Retinal pigment epithelial cell (primary cell): ENCODE measurements at regions not wholly inside any gene's neighbourhood (a gene's known extent, or its start where the extent isn't known, plus 50 kb on each side); places are given as distances from the start of the nearest gene placed in this dataset.

Experiments used
- DNase-seq: peaks from one replicate; pipeline ENCODE4 v3.0.0-alpha.2; 2010; ENCODE audit warnings: low read depth
- H3K4me3 ChIP-seq: 2 replicates; pipeline ENCODE4 v1.5.1; 2011; ENCODE audit warnings: mild to moderate bottlenecking, low read length, control low read depth, moderate library complexity
- TF ChIP-seq, protein P1 (sequence below): conservative IDR thresholded peaks from 2 replicates; pipeline ENCODE4 v1.5.1; 2011; ENCODE audit warnings: low read depth, low read length, control low read depth, inconsistent platforms

- DNase-seq = no peak
- H3K4me3 ChIP-seq = no peak overlapping the region
- TF ChIP-seq, protein P1, sequence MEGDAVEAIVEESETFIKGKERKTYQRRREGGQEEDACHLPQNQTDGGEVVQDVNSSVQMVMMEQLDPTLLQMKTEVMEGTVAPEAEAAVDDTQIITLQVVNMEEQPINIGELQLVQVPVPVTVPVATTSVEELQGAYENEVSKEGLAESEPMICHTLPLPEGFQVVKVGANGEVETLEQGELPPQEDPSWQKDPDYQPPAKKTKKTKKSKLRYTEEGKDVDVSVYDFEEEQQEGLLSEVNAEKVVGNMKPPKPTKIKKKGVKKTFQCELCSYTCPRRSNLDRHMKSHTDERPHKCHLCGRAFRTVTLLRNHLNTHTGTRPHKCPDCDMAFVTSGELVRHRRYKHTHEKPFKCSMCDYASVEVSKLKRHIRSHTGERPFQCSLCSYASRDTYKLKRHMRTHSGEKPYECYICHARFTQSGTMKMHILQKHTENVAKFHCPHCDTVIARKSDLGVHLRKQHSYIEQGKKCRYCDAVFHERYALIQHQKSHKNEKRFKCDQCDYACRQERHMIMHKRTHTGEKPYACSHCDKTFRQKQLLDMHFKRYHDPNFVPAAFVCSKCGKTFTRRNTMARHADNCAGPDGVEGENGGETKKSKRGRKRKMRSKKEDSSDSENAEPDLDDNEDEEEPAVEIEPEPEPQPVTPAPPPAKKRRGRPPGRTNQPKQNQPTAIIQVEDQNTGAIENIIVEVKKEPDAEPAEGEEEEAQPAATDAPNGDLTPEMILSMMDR = no peak
These were observed 98.4 kb upstream of the ADTRP start for GRCh38 chr6:11876934-11877433.

GRCh38 chr6:11875325-11876109 lies 96.9 kb upstream of the ADTRP start:
- no peak overlapping the region for H3K4me3 ChIP-seq
- no peak for DNase-seq
- TF ChIP-seq, protein P1 = no peak

GRCh38 chr6:11869672-11870340 lies 91.2 kb upstream of the ADTRP start:
- no peak for DNase-seq

DNA sequence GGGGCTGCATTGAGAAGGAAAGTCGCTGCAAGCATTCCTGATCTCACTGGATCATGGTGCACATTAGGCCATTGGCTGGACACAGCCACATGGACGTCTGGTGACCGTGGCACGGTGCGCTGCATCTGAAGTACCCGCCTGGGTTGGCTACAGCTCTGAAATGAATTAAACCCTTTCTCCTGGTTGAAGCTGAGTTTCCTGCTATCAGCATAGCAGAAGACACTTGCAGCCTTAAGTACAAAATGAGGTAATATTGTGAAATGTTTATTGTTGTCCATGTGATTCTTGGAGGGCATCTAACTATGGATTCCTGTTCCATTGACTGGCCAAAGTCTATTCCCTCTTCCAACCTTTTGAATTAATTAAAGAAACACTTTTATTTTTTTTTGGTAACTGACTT lies 89.8 kb upstream of the ADTRP start:
- H3K4me3 ChIP-seq = no peak overlapping the region
- DNase-seq = no peak
- TF ChIP-seq, protein P1 = no peak

More at GRCh38 chr6:11869672-11870340, 91.2 kb upstream of the ADTRP start:
- H3K4me3 ChIP-seq = no peak overlapping the region
- TF ChIP-seq, protein P1 = no peak

DNA sequence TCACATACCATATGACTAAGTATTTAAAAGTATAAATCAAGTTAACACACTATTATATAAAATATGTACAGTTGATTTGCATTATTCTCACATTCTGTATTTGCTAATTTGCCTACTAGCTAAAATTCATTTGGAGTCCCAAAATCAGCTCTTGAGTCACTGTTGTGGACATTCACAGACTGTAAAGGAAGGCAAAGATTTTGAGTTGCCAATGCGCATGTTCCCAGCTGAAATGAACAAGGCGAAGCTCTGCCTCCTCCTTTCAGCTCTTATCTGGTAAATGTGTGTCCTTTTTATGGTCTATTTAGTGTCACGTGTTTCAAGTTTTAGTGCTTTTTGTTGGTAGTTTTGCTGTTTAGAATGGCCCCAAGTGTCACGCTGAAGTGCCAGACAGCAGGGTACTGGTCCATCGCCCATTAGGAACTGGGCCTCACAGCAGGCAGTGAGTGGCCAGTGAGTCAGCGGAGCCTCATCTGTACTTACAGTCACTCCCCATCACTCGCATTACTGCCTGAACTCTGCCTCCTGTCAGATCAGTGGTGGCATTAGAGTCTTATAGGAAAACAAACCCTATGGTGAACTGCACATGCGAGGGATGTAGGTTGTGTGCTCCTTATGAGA lies 87.2 kb upstream of the ADTRP start:
- TF ChIP-seq, protein P1 = no peak
- DNase-seq = no peak

GRCh38 chr6:11858439-11858838 lies 79.8 kb upstream of the ADTRP start:
- TF ChIP-seq, protein P1 = no peak
- DNase-seq = no peak
- H3K4me3 ChIP-seq = no peak overlapping the region

More for the DNA sequence above, 87.2 kb upstream of the ADTRP start:
- no peak overlapping the region for H3K4me3 ChIP-seq
